ENCODE measurements at regions not wholly inside any gene's neighbourhood (a gene's known extent, or its start where the extent isn't known, plus 50 kb on each side); places are given as distances from the start of the nearest gene placed in this dataset.

DNA sequence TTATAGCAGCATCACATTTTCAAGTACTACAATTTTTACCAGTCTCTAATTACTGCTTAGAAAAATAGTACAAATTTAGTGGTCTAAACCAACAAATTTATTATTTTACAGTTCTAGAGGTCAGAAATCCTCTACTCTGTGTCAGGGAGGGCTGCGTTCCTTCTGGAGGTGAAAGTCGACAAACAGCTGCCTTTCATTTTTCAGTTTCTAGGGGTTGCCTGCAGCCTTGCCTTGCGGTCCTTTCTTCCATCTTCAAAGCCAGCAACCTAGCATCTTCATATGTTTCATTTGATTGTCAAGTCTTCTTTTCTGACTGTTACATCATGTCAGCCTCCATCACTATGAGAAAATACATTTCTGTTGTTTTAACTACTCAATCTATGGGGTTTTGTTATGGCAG is 1022.1 kb downstream of the CDH18 start:
- Histone ChIP-seq H3K4me3 (ENCODE audit: extremely low read depth in 1 of 4, insufficient read depth in 2 of 4, low read depth in 3 of 4, low read length in 4 of 4) (no peak overlapping the region), H3K18ac (ENCODE audit: extremely low read depth, low read length) (no peak overlapping the region), H2AK5ac (ENCODE audit: low read depth, low read length) (no peak overlapping the region), H3K79me2 (ENCODE audit: control insufficient read depth in 1 of 2, insufficient read depth in 2 of 2, low read length in 2 of 2) (no peaks in the 10 kb centered on the region), H2AFZ (ENCODE audit: low read length) (peak overlapping the region; percentile 52; the same call in 1 of the 2 replicates), H3K9ac (replicated peaks in 1 of 4; ENCODE audit: extremely low read depth in 1 of 4, low read depth in 3 of 4, low read length in 3 of 4) (no peak overlapping the region), H4K91ac (replicated peaks; ENCODE audit: insufficient read length, low read length) (no peak overlapping the region), H3K23me2 (ENCODE audit: low read depth, low read length) (no peaks in the 10 kb centered on the region), H2BK20ac (ENCODE audit: low read length) (no peak overlapping the region), H3K14ac (ENCODE audit: insufficient read length) (no peak overlapping the region), H3K4me1 (replicated peaks in 1 of 4; ENCODE audit: control insufficient read depth in 3 of 4, insufficient read depth in 4 of 4, low read length in 3 of 4) (no peaks in the 10 kb centered on the region), H2BK15ac (ENCODE audit: low read length) (no peak overlapping the region), H4K5ac (ENCODE audit: insufficient read length, low read depth, low read length) (no peak overlapping the region), H3K27ac (ENCODE audit: low read depth, low read length) (no peak overlapping the region), H3K27me3 (replicated peaks in 1 of 4; ENCODE audit: control insufficient read depth in 3 of 4, extremely low read depth in 1 of 4, insufficient read depth in 3 of 4, low read length in 3 of 4) (no peaks in the 10 kb centered on the region), H3K23ac (ENCODE audit: insufficient read length) (no peak overlapping the region), H3K4me2 (ENCODE audit: insufficient read depth in 1 of 2, low read depth in 2 of 2, low read length in 2 of 2) (no peak overlapping the region), H4K8ac (ENCODE audit: extremely low read depth, insufficient read depth, low read length) (no peak overlapping the region), H3K79me1 (ENCODE audit: low read depth, low read length) (no peaks in the 10 kb centered on the region), H3K56ac (replicated peaks; ENCODE audit: insufficient read length, low read depth, low read length) (no peak overlapping the region), H2BK120ac (replicated peaks; ENCODE audit: low read depth, low read length) (no peak overlapping the region), H2BK5ac (ENCODE audit: low read depth, low read length) (no peak overlapping the region), H4K20me1 (replicated peaks in 1 of 2; ENCODE audit: control insufficient read depth in 1 of 2, insufficient read depth in 2 of 2, low read length in 2 of 2) (no peaks in the 10 kb centered on the region), H3K36me3 (ENCODE audit: control insufficient read depth in 2 of 4, insufficient read depth in 4 of 4, low read length in 3 of 4) (no peaks in the 10 kb centered on the region), H2BK12ac (ENCODE audit: low read depth, low read length) (no peak overlapping the region), H3K9me3 (ENCODE audit: insufficient read depth in 2 of 2, low read depth in 1 of 2, low read length in 1 of 2) (no peaks in the 10 kb centered on the region), H3K4ac (replicated peaks; ENCODE audit: insufficient read length, low read depth, low read length) (no peak overlapping the region)
- no peak for DNase-seq (ENCODE audit: low read depth in 1 of 2, low spot score in 2 of 2)
- 90% methylated on average over 3 of the region's 3 CpGs; no CpG with 5 or more reads in 1 of the 2 experiments for WGBS, 2 experiments (ENCODE audit: extremely low coverage in 1 of 2, insufficient coverage in 1 of 2, insufficient read length in 1 of 2, insufficient replicate concordance in 2 of 2, low coverage in 1 of 2, low lambda C conversion rate in 2 of 2, missing lambda C conversion rate in 1 of 2)
- FAIRE-seq, result no peak
- ChIA-PET POLR2A (ENCODE audit: partially characterized antibody) (no interaction called here), CTCF (ENCODE audit: partially characterized antibody) (no interaction called here)
- TF ChIP-seq TAF7 (optimal IDR thresholded peaks at IDR 0.05; ENCODE audit: borderline replicate concordance, low read depth, low read length) (no peak), SIRT6 (IDR thresholded peaks at IDR 0.05; ENCODE audit: low read length) (no peak)

Measured in H1 (cell line).